ENCODE measurements at regions not wholly inside any gene's neighbourhood (a gene's known extent, or its start where the extent isn't known, plus 50 kb on each side); places are given as distances from the start of the nearest gene placed in this dataset.

- no peak for DNase-seq
Observed at GRCh38 chr14:53448682-53449081, 295.6 kb upstream of the DDHD1 start.

GRCh38 chr14:53444677-53445312 is 291.7 kb upstream of the DDHD1 start:
- no peak for DNase-seq

DNA sequence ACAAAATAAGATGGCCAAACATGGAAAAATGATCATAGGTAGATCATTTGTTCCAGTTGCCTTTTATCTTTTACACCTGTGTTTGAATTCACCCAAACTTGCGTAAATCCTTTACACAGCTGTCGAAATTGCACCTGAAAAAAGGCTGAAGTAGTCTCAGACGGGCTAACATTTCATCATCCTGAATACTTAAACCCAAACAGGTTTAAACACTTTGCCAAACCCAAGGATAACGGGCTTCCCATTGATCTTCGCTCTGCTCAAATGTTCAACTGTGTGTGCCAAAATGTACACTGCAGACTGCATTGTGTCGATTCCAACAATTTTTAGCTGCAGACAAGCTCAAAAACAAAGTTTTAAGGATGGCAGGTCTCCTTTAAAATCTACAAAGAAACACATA is 288.7 kb upstream of the DDHD1 start:
- DNase-seq = peak; percentile 11

GRCh38 chr14:53437858-53438257 is 284.7 kb upstream of the DDHD1 start:
- DNase-seq = no peak

DNA sequence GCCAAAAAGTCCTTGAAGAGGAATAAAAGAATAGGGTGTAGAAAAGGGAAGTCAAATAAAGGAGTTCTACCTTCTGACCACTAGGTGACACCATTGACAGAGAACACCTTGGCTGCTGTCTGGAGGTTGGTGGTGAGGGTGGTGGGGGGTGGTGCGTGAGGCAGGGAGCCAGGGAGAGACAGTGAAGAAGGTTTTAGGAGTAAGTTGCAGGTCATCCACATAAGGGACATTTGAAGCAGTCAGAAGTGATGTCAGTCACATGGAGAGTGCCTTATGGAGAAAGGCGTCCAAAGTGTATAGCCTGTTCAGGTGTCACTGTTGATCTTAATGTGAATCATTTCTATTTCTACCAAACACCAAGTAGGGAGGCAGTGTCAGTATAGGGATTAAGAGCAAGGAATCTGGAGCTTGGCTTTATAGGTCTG is 279.3 kb upstream of the DDHD1 start:
- DNase-seq = peak; percentile 76

DNA sequence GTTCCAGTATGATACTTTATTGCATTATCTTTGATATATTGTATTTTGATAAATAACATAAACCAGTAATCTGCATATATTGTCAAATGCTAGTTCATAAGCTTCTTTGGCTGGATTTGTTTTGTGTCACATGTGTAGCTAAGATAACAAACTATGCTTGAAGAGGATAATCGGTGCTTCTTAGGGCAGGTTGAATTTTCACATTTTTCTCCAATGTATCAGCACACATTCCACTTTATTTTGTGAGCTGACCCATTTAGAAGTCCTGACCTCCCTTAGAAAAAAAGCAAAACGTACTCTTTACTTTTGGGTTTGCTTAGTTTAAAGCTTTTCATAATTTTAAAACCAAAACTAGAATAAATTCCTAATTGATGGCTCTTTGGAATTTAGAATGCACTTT is 277.7 kb upstream of the DDHD1 start:
- DNase-seq = no peak

DNA sequence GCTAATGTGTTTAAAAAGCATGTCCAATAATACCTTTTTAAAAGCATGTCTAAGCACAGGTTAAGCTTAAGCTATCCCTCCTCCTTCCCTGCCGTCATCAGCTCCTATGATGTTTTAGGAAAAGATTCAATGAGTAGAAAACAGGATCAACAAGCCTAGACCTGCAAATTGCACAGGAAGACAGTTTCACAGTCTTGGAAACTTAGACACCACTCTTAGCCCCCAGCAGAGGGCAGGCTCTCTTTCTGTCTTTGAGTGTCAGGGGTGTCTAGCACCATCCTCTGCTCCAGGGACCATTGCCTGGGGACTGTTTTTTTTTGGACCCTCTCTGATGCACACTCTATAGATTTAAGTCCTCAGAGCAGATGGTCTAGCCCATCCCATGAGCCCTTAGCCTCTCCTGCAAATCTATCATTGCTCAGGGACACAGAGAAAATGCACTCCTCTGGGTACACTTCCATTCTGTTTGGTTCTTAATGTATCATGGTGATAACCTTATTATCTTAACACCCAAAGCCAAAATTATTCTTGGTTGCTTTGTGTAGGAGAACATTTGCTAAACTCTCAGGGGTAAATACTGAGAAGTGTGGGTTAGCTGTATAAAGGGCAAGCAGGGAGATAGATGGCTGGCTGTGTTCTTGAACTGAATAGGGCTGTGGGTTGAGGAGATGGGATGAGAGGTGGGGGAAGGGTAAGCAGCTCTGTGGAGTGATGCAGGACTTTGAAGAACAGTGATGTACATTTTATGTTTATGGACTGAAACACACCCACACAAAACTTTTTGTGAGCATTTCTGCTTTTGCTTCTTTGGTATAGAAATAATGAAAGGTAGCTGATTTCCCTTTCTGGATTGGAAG is 259.9 kb upstream of the DDHD1 start:
- DNase-seq = peak; percentile 47

DNA sequence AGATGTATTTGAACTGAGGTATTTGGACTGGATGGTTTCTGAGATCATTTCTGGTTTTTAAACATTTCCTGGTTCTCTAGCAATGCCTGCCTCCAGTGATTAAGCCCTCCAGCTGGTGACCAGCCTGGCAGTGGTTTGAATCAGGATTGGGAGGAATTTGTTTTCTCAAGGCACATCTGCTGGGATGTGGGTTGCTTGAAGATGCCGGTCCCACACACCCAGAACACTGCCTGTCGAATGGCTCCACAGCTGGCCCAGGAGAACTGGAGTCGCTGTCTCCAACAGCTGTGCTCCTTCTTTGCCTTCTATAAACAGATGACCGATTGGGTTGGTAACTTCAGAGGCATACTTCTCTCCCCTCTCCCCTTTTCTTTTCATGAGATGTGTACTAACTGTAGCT is 258.0 kb upstream of the DDHD1 start:
- peak; percentile 28 for DNase-seq

DNA sequence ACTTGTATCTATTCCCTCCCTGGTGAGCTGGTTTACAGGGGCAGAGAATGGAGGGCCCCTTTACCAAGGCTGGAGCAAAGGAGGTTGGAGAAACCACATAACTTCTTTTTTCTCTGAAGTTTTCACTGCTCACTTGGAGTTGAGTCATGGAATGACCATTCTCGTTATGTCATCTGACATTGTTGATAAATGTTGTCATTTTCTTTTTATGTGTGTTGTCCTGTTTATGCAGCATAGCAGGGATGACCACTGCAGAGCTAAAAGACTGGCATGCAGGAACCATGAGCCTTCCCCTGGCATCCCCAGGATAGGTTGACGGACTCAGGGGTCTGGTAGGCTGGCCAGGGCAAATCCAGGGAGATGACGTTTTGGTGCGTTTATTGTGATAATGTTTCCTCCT is 256.8 kb upstream of the DDHD1 start:
- no peak for DNase-seq

- no peak for DNase-seq
Observed at GRCh38 chr14:53409289-53409688, 256.2 kb upstream of the DDHD1 start.

DNA sequence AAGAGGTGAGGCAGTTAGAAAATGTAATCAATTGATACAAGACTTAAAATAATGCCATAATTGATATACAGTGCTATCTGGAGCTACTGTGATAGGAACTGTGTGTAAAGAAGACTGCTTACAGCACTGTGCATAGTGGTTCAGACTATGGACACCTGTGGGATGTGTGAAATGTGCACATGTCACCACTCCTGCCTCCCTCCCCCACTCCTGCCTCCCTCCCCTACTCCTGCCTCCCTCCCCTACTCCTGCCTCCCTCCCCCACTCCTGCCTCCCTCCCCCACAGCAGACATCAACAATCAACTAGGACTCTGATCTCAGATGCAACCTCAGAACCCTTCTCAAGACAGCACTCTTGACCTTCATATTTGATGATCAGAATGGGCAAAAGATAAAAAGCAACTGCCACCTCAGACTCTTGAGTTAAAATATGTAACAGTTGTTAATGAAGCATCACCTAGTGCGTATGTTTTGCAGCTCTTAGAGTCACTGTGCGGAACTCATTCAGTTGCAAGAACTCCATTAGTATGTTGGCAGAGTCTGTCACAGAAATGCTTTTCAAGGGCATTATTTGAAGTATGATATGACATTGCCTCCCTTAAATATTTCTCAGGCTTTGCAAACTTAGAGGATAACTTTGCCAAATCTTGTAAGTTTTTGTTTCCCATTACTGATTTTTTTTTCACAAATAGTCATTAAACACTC is 255.2 kb upstream of the DDHD1 start:
- DNase-seq = peak; percentile 44

DNA sequence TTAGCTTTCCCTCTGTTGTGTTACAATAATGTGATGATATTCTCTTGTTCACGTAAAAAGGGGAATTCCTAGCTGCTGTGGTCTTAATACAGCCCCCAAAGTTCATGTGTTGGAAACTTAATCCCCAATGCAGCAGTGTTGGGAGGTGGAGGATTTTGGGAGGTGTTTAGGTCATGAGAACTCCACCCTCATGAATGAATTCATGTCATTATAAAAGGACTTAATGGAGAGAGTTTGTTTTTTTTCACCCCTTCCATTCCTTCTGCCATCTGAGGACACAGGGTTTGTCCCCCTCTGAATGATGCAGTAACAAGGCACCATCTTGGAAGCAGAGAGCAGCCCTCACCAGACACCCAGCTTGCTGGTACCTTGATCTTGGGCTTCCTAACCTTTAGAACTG is 253.4 kb upstream of the DDHD1 start:
- DNase-seq = no peak

DNA sequence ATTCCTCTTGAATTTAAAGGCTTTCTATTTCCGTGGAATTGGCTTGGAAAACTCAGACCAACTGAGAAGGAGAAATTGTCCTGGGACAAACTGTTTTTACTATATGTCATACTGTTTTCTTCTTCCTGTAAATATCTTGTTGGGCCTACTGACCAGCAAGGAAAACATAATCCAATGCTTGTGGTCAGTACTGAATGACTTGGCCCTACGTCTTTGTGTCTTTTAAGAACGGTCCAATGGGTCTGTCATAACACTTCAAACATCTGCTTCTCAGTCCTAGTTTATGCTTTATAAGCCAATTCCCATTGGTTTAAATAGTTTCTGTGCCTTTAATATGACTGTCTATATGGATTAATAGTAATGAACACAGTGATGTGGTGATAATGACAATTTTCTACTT is 248.5 kb upstream of the DDHD1 start:
- no peak for DNase-seq

DNA sequence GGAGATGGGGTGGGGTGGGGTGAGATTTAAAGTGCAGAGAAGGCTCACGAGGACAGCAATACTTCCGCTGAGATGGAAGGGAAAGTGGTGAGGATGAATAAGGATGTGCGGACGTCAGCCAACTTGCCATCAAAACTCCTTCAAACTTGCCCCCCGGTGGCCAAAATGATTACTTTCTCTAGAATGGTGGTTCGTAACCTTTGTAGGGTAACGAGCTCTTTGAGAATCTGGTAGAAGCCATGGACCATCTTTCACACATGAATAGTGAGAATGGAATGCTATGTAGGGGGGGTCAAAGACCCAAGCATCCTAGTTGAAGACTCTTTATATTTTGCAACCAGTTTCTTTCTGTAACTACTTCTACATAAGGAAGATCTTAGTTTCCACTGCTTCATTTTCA is 245.9 kb upstream of the DDHD1 start:
- peak; percentile 12 for DNase-seq

DNA sequence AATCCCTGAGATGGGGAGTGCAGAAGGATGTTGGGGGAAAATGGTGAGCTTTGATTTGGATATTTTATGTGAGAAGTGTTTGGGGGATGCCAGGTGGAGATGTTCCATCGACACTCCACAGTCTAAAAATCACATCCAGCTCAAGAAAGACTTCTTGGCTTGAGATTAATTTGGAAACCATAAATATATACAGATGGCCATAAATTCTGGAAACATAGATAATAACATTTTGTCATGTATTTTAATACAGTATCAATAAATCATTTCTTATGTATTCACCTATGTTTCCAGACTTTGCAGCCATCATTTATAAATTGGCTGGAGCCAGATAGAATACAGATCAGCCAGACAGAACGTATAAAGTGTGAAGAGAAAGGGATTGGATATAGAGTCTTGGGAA is 245.5 kb upstream of the DDHD1 start:
- DNase-seq = no peak

DNA sequence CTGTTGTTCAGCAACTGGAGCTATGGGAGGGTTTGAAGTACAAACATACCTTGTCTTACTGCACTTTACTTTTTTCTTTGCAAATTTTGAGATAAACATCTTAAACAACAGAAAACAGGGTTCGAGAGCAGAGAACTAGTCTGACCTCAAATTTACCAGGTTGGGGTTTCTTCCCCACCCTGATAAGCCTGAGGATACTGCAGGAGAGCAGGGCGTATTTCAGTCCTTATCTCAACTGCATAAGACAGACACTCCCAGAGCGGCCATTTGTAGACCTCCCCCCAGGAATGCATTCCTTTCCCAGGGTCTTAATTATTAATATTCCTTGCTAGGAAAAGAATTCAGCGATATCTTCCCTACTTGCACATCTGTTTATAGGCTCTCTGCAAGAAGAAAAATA is 242.1 kb upstream of the DDHD1 start:
- DNase-seq = peak; percentile 3

GRCh38 chr14:53391631-53392285 is 238.6 kb upstream of the DDHD1 start:
- DNase-seq = no peak

- DNase-seq = no peak
Observed at GRCh38 chr14:53391156-53391555, 238.0 kb upstream of the DDHD1 start.

- DNase-seq = no peak
Observed at GRCh38 chr14:53390008-53390407, 236.9 kb upstream of the DDHD1 start.

GRCh38 chr14:53389202-53389601 is 236.1 kb upstream of the DDHD1 start:
- DNase-seq = no peak

DNA sequence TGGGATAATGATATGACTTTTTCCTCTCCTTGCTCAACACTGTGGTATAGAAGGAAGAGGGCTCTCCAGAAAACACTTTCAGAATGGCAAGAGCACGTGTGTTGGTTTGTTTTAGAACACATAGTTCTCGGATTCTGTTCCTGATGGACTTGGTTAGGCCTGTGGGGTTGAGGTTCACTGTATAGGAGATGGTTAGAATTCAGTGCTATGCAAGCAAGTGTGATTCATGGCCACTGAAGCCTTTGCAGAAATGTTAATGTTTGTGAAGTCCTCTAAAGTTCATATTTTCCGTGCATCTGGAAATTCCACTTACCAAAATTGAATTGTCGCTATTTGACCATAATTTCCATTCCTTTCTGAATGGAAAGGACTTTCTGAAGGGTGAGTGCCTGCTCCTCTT is 233.2 kb upstream of the DDHD1 start:
- no peak for DNase-seq

- DNase-seq = no peak
Observed at GRCh38 chr14:53384536-53384935, 231.4 kb upstream of the DDHD1 start.

DNA sequence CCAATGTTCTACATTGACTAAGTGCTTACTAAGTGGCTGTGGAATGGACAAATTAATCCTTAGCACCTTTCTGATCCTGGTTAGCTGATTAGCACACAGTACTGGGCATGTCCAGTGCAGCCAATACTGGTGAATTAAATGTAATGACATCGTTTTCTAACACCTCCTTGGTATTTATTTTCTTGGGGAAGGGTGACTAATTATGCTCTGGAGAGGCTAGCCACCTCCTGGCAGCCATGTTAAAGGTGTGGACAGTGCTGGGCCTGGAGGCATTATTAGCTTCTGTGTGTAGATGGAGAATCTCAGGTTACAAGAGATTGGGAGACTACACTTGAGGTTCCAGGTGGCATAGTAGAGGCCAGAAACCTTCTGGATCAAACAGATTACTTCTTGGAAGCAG is 230.9 kb upstream of the DDHD1 start:
- DNase-seq = no peak

All from DMS53 (cell line).